Suprapubic skin (tissue), 4 donors: ENCODE measurements at regions not wholly inside any gene's neighbourhood (a gene's known extent, or its start where the extent isn't known, plus 50 kb on each side); places are given as distances from the start of the nearest gene placed in this dataset.
"Not testable (repeated sequence)": the region's sequence is repeated elsewhere in the genome, so short reads cannot be mapped to it uniquely, and the experiment has no call there.

Source experiments
- DNase-seq, 2 donors: peaks; one replicate each; pipeline ENCODE4 v3.0.0-alpha.2; 2019; ENCODE audit warnings: low spot score in 2 of 2
- H3K27ac ChIP-seq: fragments of 200-600 bp; sonication (generic); one replicate; pipeline ENCODE4 v1.5.1; 2019
- H3K27me3 ChIP-seq: fragments of 200-600 bp; sonication (generic); one replicate; pipeline ENCODE4 v1.5.1; 2019
- H3K36me3 ChIP-seq: fragments of 200-600 bp; sonication (generic); one replicate; pipeline ENCODE4 v1.5.1; 2019
- H3K4me1 ChIP-seq: fragments of 200-600 bp; sonication (generic); one replicate; pipeline ENCODE4 v1.5.1; 2019
- H3K4me3 ChIP-seq: fragments of 200-600 bp; sonication (generic); one replicate; pipeline ENCODE4 v1.5.1; 2019; ENCODE audit warnings: mild to moderate bottlenecking
- H3K9me3 ChIP-seq: fragments of 200-600 bp; sonication (generic); one replicate; pipeline ENCODE4 v1.5.1; 2019
- EP300 ChIP-seq: sonication (generic); formaldehyde crosslinking; IDR thresholded peaks from one replicate; pipeline ENCODE4 v1.6.1; 2017; ENCODE audit warnings: antibody characterized with exemption
- POLR2A ChIP-seq, 2 donors: fragments of 450-650 bp; IDR thresholded peaks; one replicate each; pipeline ENCODE4 v1.6.1; 2017; ENCODE audit warnings: antibody characterized with exemption in 2 of 2, mild to moderate bottlenecking in 2 of 2, moderate library complexity in 2 of 2
- POLR2AphosphoS5 ChIP-seq, 3 donors: sonication (generic); formaldehyde crosslinking; IDR thresholded peaks; one replicate each; pipeline ENCODE4 v1.6.1; 2017; ENCODE audit warnings: antibody characterized with exemption in 3 of 3
- WGBS: methylation state at CpG from one replicate; pipeline ENCODE4 v1.1.5; 2018; 5-methylcytosine and 5-hydroxymethylcytosine counted together
- TF ChIP-seq, protein P1 (sequence below), 2 donors: fragments of 200-600 bp in 1 of 2; fragments of 450-650 bp in 1 of 2; sonication (generic) in 1 of 2; IDR thresholded peaks; one replicate each; pipeline ENCODE4 v1.5.1; 2016 to 2019; ENCODE audit warnings: antibody characterized with exemption in 2 of 2, mild to moderate bottlenecking in 1 of 2, moderate library complexity in 1 of 2

DNA sequence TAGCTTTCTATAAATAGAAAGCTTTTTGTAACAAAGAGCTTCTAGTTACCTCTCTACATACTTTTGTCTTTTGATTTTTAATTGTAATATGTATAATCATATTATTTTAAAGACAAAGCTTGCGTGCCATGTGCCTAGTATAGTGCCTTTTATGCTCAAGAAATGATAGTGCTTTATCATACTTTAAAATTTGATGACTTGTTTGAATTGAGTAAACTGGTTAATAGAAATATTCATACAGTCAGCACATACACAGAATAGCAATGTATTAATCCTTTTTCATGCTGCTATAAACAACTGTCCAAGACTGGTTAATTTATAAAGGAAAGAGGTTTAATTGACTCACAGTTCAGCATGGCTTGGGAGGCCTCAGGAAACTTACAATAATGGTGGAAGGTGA lies 313.0 kb downstream of the FRK start:
- no peaks in the 10 kb centered on the region for H3K27me3 ChIP-seq
- H3K27ac ChIP-seq = no peak overlapping the region
- no peaks in the 10 kb centered on the region for H3K36me3 ChIP-seq
- no peak overlapping the region for H3K4me3 ChIP-seq
- H3K4me1 ChIP-seq = no peaks in the 10 kb centered on the region
- no peak for DNase-seq
- no peaks in the 10 kb centered on the region for H3K9me3 ChIP-seq
- 0% methylated on average over 1 of the region's 1 CpG for WGBS
- TF ChIP-seq POLR2A (IDR thresholded peaks at IDR 0.05) (no peak), POLR2AphosphoS5 (IDR thresholded peaks at IDR 0.05) (no peak), EP300 (no peak)
- TF ChIP-seq, protein P1, sequence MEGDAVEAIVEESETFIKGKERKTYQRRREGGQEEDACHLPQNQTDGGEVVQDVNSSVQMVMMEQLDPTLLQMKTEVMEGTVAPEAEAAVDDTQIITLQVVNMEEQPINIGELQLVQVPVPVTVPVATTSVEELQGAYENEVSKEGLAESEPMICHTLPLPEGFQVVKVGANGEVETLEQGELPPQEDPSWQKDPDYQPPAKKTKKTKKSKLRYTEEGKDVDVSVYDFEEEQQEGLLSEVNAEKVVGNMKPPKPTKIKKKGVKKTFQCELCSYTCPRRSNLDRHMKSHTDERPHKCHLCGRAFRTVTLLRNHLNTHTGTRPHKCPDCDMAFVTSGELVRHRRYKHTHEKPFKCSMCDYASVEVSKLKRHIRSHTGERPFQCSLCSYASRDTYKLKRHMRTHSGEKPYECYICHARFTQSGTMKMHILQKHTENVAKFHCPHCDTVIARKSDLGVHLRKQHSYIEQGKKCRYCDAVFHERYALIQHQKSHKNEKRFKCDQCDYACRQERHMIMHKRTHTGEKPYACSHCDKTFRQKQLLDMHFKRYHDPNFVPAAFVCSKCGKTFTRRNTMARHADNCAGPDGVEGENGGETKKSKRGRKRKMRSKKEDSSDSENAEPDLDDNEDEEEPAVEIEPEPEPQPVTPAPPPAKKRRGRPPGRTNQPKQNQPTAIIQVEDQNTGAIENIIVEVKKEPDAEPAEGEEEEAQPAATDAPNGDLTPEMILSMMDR (IDR thresholded peaks at IDR 0.05) = no peak

DNA sequence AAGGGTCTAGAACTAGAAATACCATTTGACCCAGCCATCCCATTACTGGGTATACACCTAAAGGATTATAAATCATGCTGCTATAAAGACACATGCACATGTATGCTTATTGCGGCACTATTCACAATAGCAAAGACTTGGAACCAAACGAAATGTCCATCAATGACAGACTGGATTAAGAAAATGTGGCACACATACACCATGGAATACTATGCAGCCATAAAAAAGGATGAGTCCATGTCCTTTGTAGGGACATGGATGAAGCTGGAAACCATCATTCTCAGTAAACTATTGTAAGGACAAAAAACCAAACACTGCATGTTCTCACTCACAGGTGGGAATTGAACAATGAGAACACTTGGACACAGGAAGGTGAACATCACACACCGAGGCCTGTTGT lies 314.1 kb downstream of the FRK start:
- DNase-seq, H3K27ac ChIP-seq, H3K27me3 ChIP-seq, H3K9me3 ChIP-seq, H3K4me3 ChIP-seq, H3K36me3 ChIP-seq, H3K4me1 ChIP-seq: not testable (repeated sequence)
- 88% methylated on average over 3 of the region's 3 CpGs for WGBS

DNA sequence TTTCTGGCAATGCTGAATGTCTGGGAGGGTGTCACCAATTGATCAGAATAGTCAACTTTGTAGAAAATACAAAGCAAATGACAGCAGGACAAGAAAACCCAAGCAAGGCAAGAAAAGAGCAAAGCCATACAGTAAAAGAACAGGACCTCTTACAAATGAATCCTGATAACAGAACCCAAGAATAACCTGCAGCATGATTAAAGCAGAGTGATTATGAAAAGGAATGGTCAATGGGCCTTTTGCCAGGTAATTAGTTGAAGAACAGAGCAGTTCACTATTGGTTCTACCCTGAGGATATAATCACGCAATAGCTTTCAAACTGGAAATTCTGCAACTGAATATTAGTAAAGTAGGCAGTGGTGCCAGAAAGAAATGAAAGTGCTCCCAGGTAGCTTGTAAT lies 319.8 kb downstream of the FRK start:
- Histone ChIP-seq H3K36me3 (no peaks in the 10 kb centered on the region), H3K4me1 (no peaks in the 10 kb centered on the region), H3K9me3 (peaks cover 3% of the 10 kb centered on the region), H3K4me3 (no peak overlapping the region), H3K27me3 (no peaks in the 10 kb centered on the region), H3K27ac (no peak overlapping the region)
- no peak for DNase-seq
- WGBS = 60% methylated on average over 1 of the region's 1 CpG
- no peak for TF ChIP-seq POLR2AphosphoS5 (IDR thresholded peaks at IDR 0.05)
- TF ChIP-seq EP300 = no peak
- no peak for TF ChIP-seq POLR2A (IDR thresholded peaks at IDR 0.05)
- TF ChIP-seq, protein P1 (IDR thresholded peaks at IDR 0.05) = no peak

DNA sequence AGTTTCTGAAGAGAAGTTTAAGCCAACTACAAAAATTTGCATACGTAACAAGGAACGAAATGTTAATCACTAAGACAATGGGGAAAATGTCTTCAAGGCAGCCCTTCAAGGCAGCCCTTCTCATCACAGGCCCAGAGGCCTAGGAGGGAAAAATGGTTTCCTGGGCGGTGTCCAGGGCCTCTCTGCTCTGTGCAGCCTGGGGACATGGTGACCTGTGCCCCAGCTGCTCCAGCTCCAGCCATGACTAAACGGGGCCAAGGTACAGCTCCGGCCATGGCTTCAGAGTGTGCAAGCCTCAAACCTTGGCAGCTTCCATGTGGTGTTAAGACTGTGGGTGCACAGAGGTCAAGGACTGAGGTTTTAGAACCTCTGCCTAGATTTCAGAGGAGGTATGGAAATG lies 325.1 kb downstream of the FRK start:
- 91% methylated on average over 4 of the region's 5 CpGs for WGBS
- no peak for DNase-seq
- Histone ChIP-seq H3K27ac (no peak overlapping the region), H3K36me3 (no peaks in the 10 kb centered on the region), H3K27me3 (no peaks in the 10 kb centered on the region), H3K9me3 (peaks cover 3% of the 10 kb centered on the region), H3K4me3 (no peak overlapping the region), H3K4me1 (no peaks in the 10 kb centered on the region)
- TF ChIP-seq POLR2A (IDR thresholded peaks at IDR 0.05) = no peak
- TF ChIP-seq POLR2AphosphoS5 (IDR thresholded peaks at IDR 0.05) = no peak
- TF ChIP-seq, protein P1 (IDR thresholded peaks at IDR 0.05) = no peak
- TF ChIP-seq EP300 = no peak

DNA sequence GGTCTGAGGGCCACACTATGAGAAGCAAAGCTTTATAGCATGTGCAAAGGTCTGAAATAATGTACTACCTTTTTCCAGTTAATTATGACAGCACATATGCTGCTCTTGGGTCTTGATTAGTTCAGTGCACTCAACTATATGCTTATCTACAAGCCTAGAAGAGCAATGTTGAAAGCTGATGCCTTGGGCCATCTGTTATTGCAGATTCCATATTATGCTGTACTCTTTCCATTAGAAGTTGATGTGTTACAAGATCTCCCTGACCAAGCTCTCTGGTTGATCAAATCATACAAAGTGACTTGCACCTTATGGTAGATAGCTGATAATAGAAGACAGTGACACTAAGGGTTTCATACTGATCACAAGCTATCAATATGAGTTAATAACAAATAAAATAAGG lies 327.3 kb downstream of the FRK start:
- no peak for DNase-seq
- no peak for TF ChIP-seq EP300
- TF ChIP-seq POLR2A (IDR thresholded peaks at IDR 0.05) = no peak
- TF ChIP-seq POLR2AphosphoS5 (IDR thresholded peaks at IDR 0.05) = no peak
- TF ChIP-seq, protein P1 (IDR thresholded peaks at IDR 0.05) = no peak
- no peaks in the 10 kb centered on the region for H3K4me1 ChIP-seq
- H3K27me3 ChIP-seq = no peaks in the 10 kb centered on the region
- H3K4me3 ChIP-seq = no peak overlapping the region
- H3K27ac ChIP-seq = no peak overlapping the region
- no peaks in the 10 kb centered on the region for H3K36me3 ChIP-seq
- peaks cover 3% of the 10 kb centered on the region for H3K9me3 ChIP-seq

DNA sequence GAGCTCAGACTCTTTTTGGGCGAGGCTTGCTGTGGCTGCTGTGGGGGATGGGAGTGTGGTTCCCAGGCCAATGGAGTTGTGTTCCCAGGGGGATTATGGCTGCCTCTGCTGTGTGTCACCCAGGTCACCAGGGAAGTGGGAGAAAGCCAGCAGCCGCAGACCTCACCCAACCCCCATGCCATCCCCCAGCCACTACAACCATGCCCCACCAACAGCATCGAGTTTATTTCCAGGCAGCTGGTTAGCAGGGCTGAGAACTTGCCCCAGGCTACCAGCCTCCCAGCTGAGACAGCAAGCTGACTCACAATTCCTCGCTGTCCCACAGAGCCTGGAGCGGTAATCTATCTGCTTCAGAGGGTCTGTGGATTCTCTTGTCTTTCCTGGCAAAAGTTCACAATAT lies 331.7 kb downstream of the FRK start:
- no peak for TF ChIP-seq POLR2AphosphoS5 (IDR thresholded peaks at IDR 0.05)
- TF ChIP-seq EP300 = no peak
- no peak for TF ChIP-seq POLR2A (IDR thresholded peaks at IDR 0.05)
- TF ChIP-seq, protein P1 (IDR thresholded peaks at IDR 0.05) = no peak
- DNase-seq = no peak
- Histone ChIP-seq H3K27me3 (no peaks in the 10 kb centered on the region), H3K27ac (no peak overlapping the region), H3K4me1 (no peaks in the 10 kb centered on the region), H3K4me3 (no peak overlapping the region), H3K36me3 (no peaks in the 10 kb centered on the region), H3K9me3 (no peaks in the 10 kb centered on the region)
- WGBS = 81% methylated on average over 3 of the region's 5 CpGs
